HG03469 (cell line): ENCODE measurements at regions not wholly inside any gene's neighbourhood (a gene's known extent, or its start where the extent isn't known, plus 50 kb on each side); places are given as distances from the start of the nearest gene placed in this dataset.
"Not testable (repeated sequence)": the region's sequence is repeated elsewhere in the genome, so short reads cannot be mapped to it uniquely, and the experiment has no call there.

Experiments used
- ATAC-seq: cut with Tn5 transposase; IDR thresholded peaks from one replicate; pipeline ENCODE4 v1.9.1; 2021; ENCODE audit warnings: mild to moderate bottlenecking, moderate library complexity, moderate number of reproducible peaks; ENCODE audit not compliant: unreplicated experiment

DNA sequence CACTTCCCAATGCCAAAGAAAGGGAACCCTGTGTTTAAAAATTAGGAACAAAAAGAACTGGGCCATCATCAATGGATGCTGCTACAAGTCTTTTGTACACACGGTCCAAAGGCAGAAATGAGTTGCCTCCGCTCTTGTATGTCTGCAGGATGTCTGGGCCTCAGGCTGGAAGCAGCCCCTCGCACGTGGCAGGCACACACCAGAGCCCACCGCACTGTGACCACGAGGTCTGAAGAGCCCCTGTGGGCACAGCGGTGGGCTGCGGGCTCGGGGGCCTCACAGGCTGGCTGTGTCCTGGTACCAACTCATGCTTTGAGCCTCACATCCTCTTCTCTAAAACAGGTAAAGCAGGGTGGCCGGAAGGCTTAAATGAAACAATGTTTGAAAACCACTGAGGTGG, 309.3 kb downstream of the C16orf95 start:
- ATAC-seq = no peak

DNA sequence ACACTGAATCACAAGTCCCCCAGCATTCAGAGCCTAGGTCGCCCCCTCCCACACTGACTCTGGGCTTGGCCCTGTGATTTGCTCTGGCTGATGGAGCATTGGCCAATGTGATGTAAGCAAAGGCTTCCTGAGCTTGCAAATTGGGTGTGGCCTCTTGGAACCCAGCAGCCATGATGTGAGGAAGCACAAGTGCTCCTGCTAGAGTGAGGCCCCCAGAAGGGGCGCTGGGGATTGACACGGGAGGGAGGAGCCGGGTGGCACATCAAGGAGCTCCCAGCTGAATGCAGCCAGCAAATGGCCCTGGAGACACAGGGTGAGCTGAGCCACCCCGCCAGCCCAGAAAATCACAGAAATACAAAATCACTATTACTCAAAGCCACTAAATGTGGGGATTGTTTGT, 308.5 kb downstream of the C16orf95 start:
- no peak for ATAC-seq

DNA sequence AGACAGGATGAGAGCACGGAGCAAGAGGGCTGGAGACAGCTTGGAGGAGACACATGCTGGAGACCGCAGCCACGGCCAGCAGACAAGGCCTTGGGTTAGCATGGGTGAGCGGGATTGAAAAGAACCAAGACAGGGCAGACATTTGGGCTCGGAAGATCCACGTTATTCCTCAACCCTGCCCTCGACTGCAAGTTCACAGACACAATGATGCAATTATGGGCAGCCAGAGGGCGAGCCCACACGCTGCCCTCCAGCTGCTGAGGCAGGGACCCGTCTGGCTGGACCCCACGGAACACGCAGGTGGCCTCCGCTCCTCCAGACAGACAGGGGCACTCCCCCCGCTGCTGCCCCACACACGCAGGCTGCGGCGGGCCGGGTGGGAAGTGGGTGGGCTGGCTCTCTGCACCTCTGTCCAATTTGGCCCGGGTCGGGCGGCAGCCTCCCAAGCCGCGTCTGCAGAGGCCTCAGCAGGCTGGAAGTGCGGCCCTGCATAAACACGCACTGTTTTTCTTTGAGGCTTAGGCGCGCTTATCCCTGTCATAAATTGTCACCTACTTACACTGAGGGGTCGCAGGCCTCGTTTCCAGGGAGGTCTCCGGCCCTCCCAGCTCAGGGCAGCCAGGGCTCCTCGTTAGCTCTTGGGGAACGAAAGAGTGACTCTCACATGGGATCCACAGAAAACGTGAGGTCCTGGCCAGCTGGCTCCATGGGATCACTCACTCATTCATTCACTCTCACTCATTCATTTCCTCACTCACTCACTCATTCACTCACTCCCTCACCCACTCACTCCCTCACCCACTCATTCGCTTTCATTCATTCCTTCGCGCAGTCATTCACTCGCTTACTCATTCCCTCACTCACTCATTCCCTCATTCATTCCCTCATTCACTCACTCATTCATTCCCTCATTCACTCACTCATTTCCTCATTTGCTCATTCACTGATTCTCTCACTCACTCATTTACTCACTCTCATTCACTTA, 303.9 kb downstream of the C16orf95 start:
- no peak for ATAC-seq

DNA sequence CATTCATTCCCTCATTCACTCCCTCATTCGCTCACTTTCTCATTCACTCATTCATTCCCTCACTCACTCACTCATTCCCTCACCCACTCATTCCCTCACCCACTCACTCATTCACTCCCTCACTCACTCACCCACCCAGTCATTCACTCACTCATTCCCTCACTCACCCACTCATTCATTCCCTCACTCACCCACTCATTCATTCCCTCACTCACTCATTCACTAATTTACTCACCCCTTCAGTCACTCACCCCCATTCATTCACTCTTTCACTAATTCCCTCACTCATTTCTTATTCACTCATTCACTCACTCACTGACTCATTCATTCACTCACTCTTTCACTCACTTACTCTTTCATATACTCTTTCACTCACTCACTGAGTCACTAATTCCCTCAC, 303.1 kb downstream of the C16orf95 start:
- ATAC-seq = no peak

DNA sequence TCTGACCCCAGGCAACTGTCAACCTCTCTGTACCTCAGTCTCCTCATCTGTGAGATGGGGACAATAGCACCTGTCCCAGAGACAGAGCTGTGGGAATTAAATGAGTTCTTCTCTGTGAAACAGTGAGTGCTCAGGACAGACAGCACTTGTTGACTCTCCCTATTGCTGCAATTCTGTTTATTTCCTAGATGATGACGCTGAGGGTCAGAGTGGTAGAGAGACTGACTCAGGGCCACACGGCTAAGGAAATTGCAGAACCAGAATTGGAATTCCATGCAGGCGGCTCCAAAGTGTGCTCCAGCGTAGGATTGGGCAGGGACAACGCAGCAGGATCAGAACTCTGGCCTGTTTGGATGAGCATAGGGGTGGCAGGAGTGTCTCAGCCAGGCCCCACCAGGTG, 302.2 kb downstream of the C16orf95 start:
- ATAC-seq = no peak

DNA sequence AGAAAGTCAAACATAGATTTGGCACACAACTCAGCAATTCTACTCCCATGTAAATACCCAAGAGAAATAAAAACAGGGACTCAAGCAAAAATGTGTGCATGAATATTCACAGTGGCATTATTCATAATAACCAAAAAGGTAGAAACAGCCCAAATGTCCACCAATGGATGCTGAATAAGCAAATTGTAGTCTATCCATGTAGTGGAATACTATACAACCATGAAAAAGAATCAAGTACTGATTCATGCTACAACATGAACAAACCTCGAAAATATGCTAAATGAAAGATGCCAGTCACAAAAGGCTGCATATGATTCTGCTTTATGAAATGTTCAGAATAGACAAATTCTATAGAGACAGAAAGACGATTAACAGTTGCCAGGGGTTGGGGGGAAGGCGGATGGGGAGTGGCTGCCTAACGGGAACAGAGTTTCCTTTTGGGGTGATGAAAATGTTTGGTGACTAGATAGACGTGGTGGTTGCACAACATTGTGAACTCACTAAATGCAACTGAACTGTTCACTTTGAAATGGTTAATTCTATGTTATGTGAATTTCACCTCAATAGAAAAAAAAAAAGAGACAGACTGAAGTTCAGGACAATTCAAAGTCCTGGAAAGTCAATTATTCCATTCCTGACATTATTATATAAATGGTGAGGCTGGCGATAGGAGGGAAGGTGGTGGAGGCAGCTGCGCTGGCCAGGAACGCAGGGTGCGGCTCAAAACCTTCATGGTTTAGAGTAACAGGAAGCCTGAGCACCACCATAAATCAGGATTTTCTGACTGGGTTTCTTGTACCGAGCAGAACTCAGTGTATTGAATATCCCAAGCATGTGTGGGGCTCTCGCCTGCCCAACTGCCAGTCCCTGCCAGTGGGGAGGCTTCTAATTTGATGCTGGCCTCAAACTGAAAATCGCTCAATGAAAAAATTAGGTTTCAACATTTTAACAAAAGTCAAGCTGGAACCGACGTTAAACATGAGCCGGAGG, 300.9 kb downstream of the C16orf95 start:
- no peak for ATAC-seq

DNA sequence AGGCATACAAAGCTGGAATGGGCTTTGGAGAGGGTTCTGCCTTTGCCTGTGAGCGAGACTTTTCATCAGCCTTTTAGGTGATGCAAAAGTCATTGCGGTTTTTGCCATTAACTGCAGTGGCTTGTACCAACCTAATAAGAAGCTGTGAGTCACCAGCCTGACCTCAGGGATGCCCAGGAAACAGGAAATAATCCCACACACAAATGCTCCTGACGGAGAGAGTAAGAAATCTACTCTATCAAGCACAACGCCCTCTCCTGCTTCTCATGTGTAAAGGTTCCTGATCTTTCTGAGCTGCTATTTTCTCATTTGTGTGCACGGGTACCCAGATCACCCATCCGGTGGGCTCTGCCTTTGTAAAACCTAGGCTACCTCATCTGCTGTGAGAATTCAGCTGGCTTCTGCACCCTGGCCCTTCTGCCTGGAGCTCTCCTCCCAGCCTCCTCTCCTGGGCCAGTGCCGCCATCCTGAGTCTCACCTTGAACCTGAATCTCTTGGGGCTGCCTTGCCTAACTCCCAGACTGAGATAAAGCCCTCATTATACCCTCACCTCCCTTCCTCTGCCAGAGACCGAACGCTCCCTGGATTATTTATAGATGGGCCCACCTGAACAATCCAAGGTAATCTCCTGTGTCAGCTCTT, 299.7 kb downstream of the C16orf95 start:
- no peak for ATAC-seq

DNA sequence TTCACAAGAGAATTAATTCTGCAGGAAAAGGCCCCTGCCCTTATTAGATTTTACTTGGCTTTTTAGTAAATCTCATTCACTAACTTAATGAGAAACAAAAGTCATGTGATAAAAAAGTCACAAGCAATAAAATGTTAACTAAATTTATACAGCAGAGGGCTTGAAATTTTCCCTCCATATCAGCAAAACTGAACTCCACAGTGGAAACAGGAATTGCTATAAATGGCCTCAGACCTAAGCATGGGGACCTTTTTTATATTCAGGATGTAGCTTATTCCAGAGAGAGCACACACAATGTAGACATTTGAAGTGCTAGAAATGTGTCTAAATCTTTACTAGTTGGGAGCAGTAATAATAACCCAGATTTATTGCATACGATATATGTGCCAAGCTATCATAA, 291.5 kb downstream of the C16orf95 start:
- no peak for ATAC-seq

DNA sequence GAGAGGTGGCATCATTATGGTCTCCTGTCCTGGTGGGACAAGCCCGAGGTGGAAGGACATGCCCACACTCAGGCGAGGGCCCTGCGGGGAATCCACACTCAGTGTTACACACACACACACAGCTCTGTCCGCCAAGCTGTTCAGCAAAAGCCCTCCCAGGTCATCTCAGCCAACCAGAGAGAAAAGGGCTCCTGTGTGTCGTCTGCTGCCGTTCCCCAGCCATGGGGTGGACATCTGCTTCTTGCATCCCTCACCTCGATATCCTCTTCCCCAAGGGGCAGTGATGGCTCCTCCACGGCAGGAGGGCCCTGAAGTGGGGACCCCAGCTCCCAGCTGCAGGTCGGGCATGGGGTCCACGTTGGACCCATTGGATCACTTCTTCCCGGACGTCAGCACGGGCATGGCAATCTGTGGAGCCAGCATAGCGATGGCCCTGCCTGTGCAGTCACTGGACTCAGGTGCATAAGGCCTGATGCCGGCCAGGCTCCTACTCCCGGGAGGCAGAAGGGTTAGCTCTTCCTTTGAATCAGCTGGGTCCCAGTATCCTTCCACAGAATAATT, 290.1 kb downstream of the C16orf95 start:
- no peak for ATAC-seq

DNA sequence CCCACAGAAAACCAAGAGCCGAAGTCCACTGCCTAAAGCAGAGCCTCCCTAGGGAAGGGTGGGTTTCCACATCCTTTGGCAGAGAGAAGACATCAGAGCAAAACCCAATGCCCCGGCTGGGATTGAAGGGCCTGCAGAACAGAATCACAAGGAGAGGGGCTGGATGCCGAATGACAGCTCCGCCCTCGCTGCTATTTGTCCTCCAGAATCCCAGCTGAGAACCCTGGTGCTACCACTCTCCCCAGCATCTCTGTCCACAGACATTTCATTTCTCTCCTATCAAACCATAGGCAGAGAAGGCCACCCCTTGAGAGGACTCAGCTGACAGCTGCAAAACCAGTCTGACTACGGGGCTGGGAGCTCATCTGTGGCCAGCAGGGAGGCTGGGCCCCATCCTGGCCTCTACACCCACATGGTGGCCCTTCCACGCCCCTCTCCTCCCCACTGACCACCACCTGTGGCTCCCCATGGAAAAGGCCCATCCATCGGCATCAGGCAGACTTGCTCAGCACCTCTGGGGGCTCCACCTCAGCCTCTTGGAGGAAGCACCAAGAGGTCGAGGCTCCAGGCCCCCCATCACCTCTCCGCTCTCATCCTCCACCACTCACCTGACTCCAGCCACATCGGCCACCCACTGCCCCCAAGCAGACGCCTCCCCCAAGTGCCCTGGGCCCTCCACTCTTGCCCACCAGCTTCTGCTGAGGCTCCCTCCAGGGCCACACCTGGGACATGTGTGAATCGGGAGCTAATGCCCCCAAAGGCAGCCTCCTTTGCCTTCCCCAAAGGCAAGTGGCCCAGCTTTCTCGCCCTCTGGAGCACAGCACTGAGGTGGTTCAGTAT, 288.5 kb downstream of the C16orf95 start:
- ATAC-seq = no peak

DNA sequence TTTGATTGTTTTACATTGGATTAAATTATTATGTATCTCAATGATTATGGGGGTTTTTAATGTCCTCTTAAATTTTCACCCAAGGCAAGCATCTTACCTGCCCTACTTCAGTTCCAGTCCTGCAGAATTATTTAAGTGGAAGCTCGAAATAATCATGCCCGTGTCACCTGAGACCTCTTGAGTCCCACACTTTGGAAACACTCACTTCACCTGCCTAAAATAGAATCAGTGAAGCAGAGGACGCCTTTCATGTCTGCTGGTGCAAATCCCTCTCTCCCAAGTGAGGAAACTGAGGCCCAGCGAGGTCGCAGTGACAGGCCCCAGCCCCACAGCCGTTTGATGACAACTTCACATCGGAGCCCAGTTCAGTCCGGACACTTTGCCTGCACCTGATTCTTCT, 284.6 kb downstream of the C16orf95 start:
- no peak for ATAC-seq

DNA sequence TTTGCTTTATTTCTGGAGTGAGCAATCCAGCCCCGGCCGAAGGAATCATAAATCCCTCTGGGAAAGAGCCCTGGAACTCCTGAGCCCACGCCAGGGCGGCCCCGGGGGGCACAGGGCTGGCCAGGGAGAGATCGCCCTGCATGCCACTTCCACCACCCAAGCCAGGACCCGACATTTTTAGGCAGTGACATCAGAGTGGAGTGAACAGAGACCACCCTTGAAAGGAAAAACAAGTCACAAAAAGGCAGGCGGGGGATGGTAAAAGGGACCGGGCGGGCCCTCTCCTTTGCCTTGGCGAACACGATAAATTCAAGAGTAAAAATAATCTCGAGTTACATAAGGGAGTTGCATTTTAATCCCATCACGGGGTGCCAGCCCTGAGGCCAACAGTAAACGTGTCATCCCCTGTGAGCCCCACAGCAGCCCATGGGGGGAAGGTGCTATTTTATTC, 284.1 kb downstream of the C16orf95 start:
- ATAC-seq = no peak

DNA sequence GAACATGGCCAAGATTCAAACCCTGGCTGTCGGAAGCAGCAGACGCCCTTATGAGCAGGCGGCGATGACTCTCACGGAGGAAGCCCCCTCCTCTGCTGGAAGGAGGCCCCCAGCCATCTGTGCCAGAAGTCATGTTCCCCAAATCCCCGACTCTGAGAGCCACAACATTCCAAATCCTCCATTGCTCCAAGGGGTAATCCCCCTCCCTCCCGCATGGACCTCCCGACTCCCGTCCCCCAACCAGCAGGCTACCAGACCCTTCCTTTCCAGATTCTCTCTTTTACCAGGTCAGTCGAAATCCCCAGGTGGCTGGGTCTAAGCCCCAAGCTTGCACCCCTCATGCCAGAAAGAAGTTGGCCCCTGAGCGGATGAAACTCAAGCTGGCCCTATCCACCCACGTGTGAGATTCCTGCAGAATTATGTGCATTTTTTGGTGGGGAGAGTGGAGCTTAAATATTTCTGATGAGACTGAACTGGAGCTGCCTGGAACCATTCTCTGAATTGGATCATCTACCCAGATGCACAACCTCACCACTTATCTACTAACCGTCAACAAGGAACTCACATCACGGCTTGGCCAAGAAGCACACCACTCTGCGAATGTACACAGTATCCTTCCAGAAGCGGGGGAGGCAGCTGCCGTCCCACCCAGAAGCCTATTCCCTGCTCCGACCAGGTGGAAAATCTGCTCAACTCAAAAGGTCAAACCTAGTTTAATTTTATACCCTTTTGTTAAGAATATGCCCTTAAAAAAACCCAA, 283.5 kb downstream of the C16orf95 start:
- ATAC-seq = no peak

DNA sequence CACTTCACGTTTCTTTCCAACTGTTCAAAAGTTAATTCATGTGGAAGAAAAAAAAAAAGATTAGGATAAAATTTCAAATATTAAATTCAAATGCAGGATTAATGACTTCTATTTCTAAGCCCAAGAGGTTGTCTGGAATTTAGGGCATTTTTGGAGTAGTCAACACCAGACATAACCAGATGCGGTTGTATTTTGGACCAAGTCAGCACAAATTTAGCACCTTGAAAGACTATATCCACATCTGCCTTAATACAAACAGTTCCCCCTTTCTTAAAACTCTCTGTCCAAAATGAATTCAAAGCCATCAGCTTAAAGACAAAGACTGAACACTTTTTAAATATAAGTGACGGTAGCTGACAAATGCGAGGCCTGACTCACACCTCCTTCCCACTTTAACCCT, 282.9 kb downstream of the C16orf95 start:
- ATAC-seq = no peak

DNA sequence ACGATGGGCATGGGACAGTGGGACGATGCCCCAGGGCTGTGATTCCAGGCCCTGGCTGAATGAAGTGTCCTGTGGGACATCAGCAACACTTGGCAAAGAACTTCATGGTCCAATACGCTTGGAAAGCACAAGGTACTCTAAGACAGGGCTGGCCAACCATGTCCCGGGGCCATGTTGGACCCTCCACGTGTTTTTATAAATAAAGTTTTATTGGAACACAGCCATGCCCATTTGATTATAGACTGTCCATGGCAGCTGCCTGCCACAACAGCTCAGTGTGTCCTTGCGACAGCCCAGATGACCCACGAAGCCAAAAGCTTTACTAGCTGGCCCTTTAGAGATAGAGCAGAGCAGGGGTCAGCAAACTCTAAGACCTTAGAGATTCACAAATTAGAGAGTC, 282.1 kb downstream of the C16orf95 start:
- ATAC-seq = no peak

DNA sequence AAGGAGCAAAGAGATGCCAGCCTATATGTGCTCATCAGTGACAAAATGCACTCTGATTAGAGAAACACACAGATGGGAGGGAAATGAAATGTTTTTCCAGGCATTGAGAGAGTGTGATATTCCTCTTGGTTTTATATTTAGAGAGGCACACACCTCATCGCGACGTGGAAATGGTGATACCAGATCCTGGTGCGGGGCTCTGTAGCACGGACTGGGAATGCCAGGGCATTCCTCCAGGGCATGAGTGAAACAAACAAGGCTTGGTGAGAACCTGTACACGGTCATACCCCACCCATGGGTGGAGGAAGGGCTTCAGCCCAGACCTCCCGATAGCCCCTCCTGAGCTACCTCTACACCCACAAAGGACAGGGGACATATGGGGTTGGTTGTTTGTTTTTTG, 280.2 kb downstream of the C16orf95 start:
- no peak for ATAC-seq

DNA sequence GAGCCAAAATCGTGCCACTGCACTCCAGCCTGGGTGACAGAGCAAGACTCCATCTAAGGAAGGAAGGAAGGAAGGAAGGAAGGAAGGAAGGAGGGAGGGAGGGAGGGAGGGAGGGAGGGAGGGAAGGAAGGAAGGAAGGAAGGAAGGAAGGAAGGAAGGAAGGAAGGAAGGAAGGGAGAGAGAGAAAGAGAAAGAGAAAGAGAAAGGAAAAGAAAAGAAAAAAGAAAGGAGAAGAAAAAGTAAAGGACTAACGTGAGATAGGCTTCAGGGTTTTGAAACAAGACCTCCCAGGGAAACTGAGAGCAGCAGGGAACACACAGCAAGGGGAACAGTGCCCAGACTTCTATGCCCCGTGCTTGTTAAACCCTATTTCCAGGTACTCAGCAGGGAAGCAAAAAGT, 278.7 kb downstream of the C16orf95 start:
- ATAC-seq = not testable (repeated sequence)

DNA sequence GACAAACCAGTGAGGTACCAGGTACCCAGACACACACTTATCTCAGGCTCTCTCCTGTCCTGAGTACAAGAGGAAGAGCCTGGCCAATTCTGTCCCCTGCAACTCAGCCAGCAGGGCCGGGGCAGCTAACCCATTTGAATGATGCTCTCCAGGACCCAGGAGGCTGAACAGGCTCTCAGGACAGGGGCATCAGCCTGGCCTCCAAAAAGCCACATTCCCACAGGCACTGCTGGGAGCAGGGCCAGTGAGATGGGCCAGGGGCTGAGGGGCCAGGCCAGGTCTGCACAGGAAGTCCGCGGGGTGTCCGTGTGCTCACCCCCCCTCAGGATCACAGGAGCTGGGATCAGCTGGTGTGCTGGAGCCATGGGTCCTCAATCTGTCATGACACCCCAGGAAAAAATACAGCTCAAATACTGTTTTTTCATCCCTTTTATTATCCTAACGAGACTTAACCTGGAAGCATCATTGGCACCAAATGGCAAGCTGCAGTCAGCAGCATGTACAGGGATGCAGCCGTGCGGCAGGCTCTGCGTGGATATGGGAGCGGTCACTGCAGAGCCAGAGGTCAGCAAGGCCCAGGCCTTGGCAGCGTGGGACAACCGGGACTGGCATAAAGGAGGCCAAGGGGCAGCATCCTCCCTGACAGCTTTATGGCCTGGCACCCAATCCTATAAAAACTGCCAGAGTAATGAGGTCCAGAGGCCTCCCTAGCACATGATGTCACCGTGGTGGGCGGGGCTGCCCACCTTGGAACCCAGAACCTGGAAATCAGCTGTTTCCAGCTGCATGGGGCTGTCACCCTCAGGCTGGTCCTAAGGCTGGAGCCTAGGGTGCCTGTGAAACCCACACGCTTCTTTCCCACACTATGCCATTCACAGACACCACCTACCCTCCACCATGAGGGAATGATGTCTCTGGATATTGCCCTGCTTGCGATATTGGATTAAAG, 276.7 kb downstream of the C16orf95 start:
- no peak for ATAC-seq
